ENCODE measurements at regions not wholly inside any gene's neighbourhood (a gene's known extent, or its start where the extent isn't known, plus 50 kb on each side); places are given as distances from the start of the nearest gene placed in this dataset.

DNA sequence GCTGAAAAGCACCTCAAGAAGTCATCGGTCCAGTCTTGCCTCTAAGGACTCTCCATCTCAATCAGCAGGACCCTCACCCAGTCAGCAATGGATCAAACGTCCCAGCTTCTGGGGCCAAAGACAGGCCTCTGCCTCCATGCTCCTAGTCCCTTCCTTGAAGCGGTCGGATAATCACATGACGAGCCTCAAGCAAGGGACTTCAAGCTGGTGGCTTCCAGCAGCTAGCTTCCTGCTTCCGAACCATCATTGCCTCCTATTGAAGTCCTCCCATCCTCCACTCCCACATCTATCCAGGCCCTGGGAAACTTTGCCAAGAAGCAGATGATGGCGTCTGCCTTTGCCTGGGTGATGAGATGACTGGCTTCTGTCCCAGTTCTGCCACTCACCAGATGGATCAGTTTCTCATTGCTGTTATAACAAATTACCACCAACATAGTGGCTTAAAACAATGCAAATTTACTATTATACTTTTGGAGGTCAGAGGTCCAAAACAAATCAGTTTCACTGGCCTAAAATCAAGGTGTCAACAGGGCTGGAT is 135.2 kb upstream of the MAMLD1 start:
- Histone ChIP-seq H3K27me3 (ENCODE audit: control insufficient read depth in 4 of 4, insufficient read depth in 4 of 4, low read length in 3 of 4) (no peaks in the 10 kb centered on the region), H3K9ac (ENCODE audit: low read depth in 1 of 2, low read length in 2 of 2) (no peak overlapping the region), H3K36me3 (ENCODE audit: control insufficient read depth in 4 of 4, insufficient read depth in 3 of 4, low read depth in 1 of 4, low read length in 3 of 4) (no peaks in the 10 kb centered on the region), H3K9me3 (ENCODE audit: control insufficient read depth in 4 of 4, low read length in 3 of 4) (no peaks in the 10 kb centered on the region), H3K4me3 (ENCODE audit: low read depth in 1 of 3, low read length in 3 of 3) (no peak overlapping the region), H3K27ac (ENCODE audit: low read depth in 1 of 2, low read length in 2 of 2) (no peak overlapping the region), H3K4me1 (ENCODE audit: control insufficient read depth in 4 of 4, insufficient read depth in 4 of 4, low read length in 3 of 4) (no peaks in the 10 kb centered on the region)
- TF ChIP-seq GABPA (IDR thresholded peaks at IDR 0.05 in 1 of 2, conservative IDR thresholded peaks at IDR 0.05 in 1 of 2) (no peak), SP1 (IDR thresholded peaks at IDR 0.05) (no peak), HNF4G (IDR thresholded peaks at IDR 0.05) (no peak), HNF4A (conservative IDR thresholded peaks at IDR 0.05) (no peak), YY1 (IDR thresholded peaks at IDR 0.05) (no peak), TAF1 (conservative IDR thresholded peaks at IDR 0.05) (no peak), FOXA1 (IDR thresholded peaks at IDR 0.05) (no peak), JUND (IDR thresholded peaks at IDR 0.05) (no peak)
- TF ChIP-seq, protein P1, sequence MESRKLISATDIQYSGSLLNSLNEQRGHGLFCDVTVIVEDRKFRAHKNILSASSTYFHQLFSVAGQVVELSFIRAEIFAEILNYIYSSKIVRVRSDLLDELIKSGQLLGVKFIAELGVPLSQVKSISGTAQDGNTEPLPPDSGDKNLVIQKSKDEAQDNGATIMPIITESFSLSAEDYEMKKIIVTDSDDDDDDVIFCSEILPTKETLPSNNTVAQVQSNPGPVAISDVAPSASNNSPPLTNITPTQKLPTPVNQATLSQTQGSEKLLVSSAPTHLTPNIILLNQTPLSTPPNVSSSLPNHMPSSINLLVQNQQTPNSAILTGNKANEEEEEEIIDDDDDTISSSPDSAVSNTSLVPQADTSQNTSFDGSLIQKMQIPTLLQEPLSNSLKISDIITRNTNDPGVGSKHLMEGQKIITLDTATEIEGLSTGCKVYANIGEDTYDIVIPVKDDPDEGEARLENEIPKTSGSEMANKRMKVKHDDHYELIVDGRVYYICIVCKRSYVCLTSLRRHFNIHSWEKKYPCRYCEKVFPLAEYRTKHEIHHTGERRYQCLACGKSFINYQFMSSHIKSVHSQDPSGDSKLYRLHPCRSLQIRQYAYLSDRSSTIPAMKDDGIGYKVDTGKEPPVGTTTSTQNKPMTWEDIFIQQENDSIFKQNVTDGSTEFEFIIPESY (IDR thresholded peaks at IDR 0.05), result no peak
- TF ChIP-seq, protein P2, sequence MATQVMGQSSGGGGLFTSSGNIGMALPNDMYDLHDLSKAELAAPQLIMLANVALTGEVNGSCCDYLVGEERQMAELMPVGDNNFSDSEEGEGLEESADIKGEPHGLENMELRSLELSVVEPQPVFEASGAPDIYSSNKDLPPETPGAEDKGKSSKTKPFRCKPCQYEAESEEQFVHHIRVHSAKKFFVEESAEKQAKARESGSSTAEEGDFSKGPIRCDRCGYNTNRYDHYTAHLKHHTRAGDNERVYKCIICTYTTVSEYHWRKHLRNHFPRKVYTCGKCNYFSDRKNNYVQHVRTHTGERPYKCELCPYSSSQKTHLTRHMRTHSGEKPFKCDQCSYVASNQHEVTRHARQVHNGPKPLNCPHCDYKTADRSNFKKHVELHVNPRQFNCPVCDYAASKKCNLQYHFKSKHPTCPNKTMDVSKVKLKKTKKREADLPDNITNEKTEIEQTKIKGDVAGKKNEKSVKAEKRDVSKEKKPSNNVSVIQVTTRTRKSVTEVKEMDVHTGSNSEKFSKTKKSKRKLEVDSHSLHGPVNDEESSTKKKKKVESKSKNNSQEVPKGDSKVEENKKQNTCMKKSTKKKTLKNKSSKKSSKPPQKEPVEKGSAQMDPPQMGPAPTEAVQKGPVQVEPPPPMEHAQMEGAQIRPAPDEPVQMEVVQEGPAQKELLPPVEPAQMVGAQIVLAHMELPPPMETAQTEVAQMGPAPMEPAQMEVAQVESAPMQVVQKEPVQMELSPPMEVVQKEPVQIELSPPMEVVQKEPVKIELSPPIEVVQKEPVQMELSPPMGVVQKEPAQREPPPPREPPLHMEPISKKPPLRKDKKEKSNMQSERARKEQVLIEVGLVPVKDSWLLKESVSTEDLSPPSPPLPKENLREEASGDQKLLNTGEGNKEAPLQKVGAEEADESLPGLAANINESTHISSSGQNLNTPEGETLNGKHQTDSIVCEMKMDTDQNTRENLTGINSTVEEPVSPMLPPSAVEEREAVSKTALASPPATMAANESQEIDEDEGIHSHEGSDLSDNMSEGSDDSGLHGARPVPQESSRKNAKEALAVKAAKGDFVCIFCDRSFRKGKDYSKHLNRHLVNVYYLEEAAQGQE (IDR thresholded peaks at IDR 0.05), result no peak
- 90% methylated on average over 7 of the region's 7 CpGs for WGBS
- DNase-seq (ENCODE audit: low spot score), result no peak

DNA sequence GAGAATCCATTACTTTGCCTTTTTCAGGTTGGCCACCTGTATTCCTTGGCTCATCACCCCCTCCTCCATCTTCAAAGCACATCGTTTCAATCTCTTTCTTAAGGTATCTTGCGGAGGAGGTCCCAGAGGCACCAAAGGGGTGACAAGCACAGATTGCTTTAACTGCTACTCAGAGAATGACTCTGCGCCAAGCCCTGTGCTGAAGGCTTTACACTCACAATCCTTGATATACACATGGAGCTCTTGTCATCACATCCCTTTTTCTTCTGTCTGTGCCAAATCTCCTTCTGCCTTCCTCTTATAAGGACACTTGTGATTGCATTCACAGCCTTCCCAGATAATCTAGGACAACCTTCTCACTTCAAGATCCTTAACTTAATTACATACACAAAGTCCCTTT is 134.7 kb upstream of the MAMLD1 start:
- Histone ChIP-seq H3K27ac (ENCODE audit: low read depth in 1 of 2, low read length in 2 of 2) (no peak overlapping the region), H3K4me3 (ENCODE audit: low read depth in 1 of 3, low read length in 3 of 3) (no peak overlapping the region), H3K4me1 (ENCODE audit: control insufficient read depth in 4 of 4, insufficient read depth in 4 of 4, low read length in 3 of 4) (no peaks in the 10 kb centered on the region), H3K27me3 (ENCODE audit: control insufficient read depth in 4 of 4, insufficient read depth in 4 of 4, low read length in 3 of 4) (no peaks in the 10 kb centered on the region), H3K9me3 (ENCODE audit: control insufficient read depth in 4 of 4, low read length in 3 of 4) (no peaks in the 10 kb centered on the region), H3K9ac (ENCODE audit: low read depth in 1 of 2, low read length in 2 of 2) (no peak overlapping the region), H3K36me3 (ENCODE audit: control insufficient read depth in 4 of 4, insufficient read depth in 3 of 4, low read depth in 1 of 4, low read length in 3 of 4) (no peaks in the 10 kb centered on the region)
- TF ChIP-seq TAF1 (conservative IDR thresholded peaks at IDR 0.05), result no peak
- TF ChIP-seq NR2F2 (IDR thresholded peaks at IDR 0.05), result no peak
- TF ChIP-seq JUND (IDR thresholded peaks at IDR 0.05), result no peak
- no peak for TF ChIP-seq HNF4G (IDR thresholded peaks at IDR 0.05)
- TF ChIP-seq RAD21 (IDR thresholded peaks at IDR 0.05), result no peak
- no peak for TF ChIP-seq FOXA2 (IDR thresholded peaks at IDR 0.05)
- DNase-seq (ENCODE audit: low spot score), result no peak
- WGBS, result 95% methylated on average over 3 of the region's 3 CpGs

DNA sequence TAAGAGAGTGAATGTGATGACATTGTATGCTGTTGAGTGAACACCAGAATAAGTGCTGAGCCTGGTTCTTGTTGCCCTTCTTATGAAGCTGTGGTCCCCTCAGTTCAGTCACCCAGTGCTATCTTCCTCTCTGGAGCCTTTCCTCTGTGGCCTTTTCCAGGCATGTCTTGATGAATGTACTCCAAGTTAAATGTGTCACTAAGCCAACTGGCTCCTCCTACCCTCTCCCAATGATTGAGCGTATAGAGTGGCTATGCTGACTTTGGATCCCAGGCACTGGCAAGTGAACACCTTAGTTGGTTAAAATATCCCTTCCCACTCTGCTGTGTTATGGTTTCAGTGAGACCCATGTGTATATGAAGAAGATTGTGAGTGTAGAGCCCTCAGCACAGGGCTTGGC is 134.1 kb upstream of the MAMLD1 start:
- DNase-seq (ENCODE audit: low spot score), result no peak
- Histone ChIP-seq H3K27me3 (ENCODE audit: control insufficient read depth in 4 of 4, insufficient read depth in 4 of 4, low read length in 3 of 4) (no peaks in the 10 kb centered on the region), H3K27ac (ENCODE audit: low read depth in 1 of 2, low read length in 2 of 2) (no peak overlapping the region), H3K9ac (ENCODE audit: low read depth in 1 of 2, low read length in 2 of 2) (no peak overlapping the region), H3K4me3 (ENCODE audit: low read depth in 1 of 3, low read length in 3 of 3) (no peak overlapping the region), H3K9me3 (ENCODE audit: control insufficient read depth in 4 of 4, low read length in 3 of 4) (no peaks in the 10 kb centered on the region), H3K36me3 (ENCODE audit: control insufficient read depth in 4 of 4, insufficient read depth in 3 of 4, low read depth in 1 of 4, low read length in 3 of 4) (no peaks in the 10 kb centered on the region), H3K4me1 (ENCODE audit: control insufficient read depth in 4 of 4, insufficient read depth in 4 of 4, low read length in 3 of 4) (no peaks in the 10 kb centered on the region)
- 96% methylated on average over 1 of the region's 1 CpG for WGBS
- TF ChIP-seq, protein P3, sequence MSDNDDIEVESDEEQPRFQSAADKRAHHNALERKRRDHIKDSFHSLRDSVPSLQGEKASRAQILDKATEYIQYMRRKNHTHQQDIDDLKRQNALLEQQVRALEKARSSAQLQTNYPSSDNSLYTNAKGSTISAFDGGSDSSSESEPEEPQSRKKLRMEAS (IDR thresholded peaks at IDR 0.05), result no peak
- no peak for TF ChIP-seq GABPA (IDR thresholded peaks at IDR 0.05 in 1 of 2, conservative IDR thresholded peaks at IDR 0.05 in 1 of 2)
- TF ChIP-seq HNF4A (conservative IDR thresholded peaks at IDR 0.05), result no peak
- TF ChIP-seq, protein P2 (IDR thresholded peaks at IDR 0.05), result no peak
- TF ChIP-seq YY1 (IDR thresholded peaks at IDR 0.05), result no peak
- TF ChIP-seq NR2F2 (IDR thresholded peaks at IDR 0.05), result no peak
- TF ChIP-seq TAF1 (conservative IDR thresholded peaks at IDR 0.05), result no peak
- TF ChIP-seq, protein P1 (IDR thresholded peaks at IDR 0.05), result no peak
- TF ChIP-seq HNF4G (IDR thresholded peaks at IDR 0.05), result no peak
